ENCODE measurements at regions not wholly inside any gene's neighbourhood (a gene's known extent, or its start where the extent isn't known, plus 50 kb on each side); places are given as distances from the start of the nearest gene placed in this dataset.

DNA sequence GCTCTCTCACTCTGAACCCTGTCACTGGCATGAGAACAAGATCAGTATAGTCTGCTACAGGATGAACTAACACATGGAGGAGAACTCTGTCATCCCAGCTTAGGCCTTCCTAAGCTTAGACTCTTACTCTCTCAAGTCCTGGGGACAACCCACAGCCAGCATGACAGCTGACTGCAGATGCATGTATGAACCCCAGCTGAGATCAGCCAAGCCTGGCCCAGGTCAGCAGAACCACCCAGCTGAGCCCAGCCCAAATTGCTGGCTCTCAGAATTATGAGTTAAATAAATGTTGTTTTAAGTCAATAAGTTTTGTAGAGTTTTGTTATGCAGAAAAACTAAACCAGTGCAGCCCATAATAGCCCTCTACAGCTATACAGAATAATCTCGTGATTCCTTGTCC lies 287.3 kb downstream of the TNS1 start:
- H3K79me2 ChIP-seq (ENCODE audit: insufficient read depth, low read length), result no peaks in the 10 kb centered on the region
- DNase-seq (ENCODE audit: low read depth), result no peak

DNA sequence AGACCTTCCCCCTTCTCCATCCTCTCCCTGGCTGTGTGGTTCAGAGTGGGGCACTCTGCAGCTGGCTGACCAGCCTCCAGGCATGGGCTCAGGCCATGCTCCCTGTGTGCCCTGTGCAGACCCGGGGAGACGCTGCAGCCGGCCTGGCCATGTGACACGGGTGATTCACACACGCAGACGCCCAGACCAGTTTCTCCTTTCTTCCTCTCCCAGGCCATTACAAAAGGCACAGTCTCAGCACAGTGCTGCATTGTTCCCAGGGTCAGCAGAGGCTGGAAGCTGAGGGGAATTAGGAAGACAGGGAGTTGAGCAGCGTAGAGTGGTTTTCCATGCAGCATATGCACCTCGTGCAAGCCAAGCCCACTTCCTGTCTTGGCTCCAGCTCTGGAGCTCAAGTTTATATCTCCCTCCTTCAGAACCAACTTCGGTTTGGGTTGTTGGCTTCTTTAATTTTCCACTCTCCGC lies 288.5 kb downstream of the TNS1 start:
- H3K4me1 ChIP-seq (ENCODE audit: insufficient read depth, low read length), result peaks cover 27% of the 10 kb centered on the region
- H3K4me1 Mint-ChIP-seq (ENCODE audit: low read depth, unreplicated experiment), result peaks cover 55% of the 10 kb centered on the region
- FAIRE-seq (no peak), DNase-seq (ENCODE audit: low read depth) (peak; percentile 75)
- TF ChIP-seq EZH2 (IDR thresholded peaks at IDR 0.05; ENCODE audit: insufficient read depth, low read length), result no peak
- TF ChIP-seq CTCF (IDR thresholded peaks at IDR 0.05; ENCODE audit: insufficient read depth, low read depth, low read length), result no peak
- peak overlapping the region; percentile 16 for H3K9ac ChIP-seq (ENCODE audit: low read length)
- no peaks in the 10 kb centered on the region for H3K79me2 ChIP-seq (ENCODE audit: insufficient read depth, low read length)
- peak overlapping the region; percentile 65 for H2AFZ ChIP-seq (ENCODE audit: low read depth, low read length)
- H3K4me3 ChIP-seq (ENCODE audit: insufficient read depth, low read depth, low read length), result no peak overlapping the region
- H3K9me3 Mint-ChIP-seq (ENCODE audit: unreplicated experiment), result no peaks in the 10 kb centered on the region
- H3K27ac ChIP-seq (ENCODE audit: low read depth, low read length), result peak overlapping the region; percentile 17
- peaks cover 2% of the 10 kb centered on the region for H3K27me3 Mint-ChIP-seq (ENCODE audit: low read depth, unreplicated experiment)
- peak overlapping the region; percentile 55 for H3K4me3 Mint-ChIP-seq (ENCODE audit: unreplicated experiment)
- H3K27ac Mint-ChIP-seq (ENCODE audit: unreplicated experiment), result peak overlapping the region; percentile 88
- peak overlapping the region; percentile 48 for H3K4me2 ChIP-seq (ENCODE audit: low read length)
- H3K9me3 ChIP-seq (ENCODE audit: insufficient read depth, low read depth, low read length), result no peaks in the 10 kb centered on the region
- no peaks in the 10 kb centered on the region for H3K36me3 ChIP-seq (ENCODE audit: insufficient read depth, low read length)
- H3K27me3 ChIP-seq (ENCODE audit: insufficient read depth, low read length), result no peaks in the 10 kb centered on the region
- no peaks in the 10 kb centered on the region for H4K20me1 ChIP-seq (ENCODE audit: insufficient read depth, low read length)
- H3K36me3 Mint-ChIP-seq (ENCODE audit: low read depth, unreplicated experiment), result peaks cover 17% of the 10 kb centered on the region

More for the DNA sequence above, 287.3 kb downstream of the TNS1 start:
- FAIRE-seq, result no peak
- H3K4me3 ChIP-seq (ENCODE audit: insufficient read depth, low read depth, low read length), result no peak overlapping the region
- no peak overlapping the region for H3K9ac ChIP-seq (ENCODE audit: low read length)
- Mint-ChIP-seq H3K9me3 (ENCODE audit: unreplicated experiment) (no peaks in the 10 kb centered on the region), H3K27me3 (ENCODE audit: low read depth, unreplicated experiment) (peaks cover 2% of the 10 kb centered on the region), H3K4me1 (ENCODE audit: low read depth, unreplicated experiment) (peaks cover 46% of the 10 kb centered on the region), H3K4me3 (ENCODE audit: unreplicated experiment) (no peak overlapping the region), H3K27ac (ENCODE audit: unreplicated experiment) (no peak overlapping the region), H3K36me3 (ENCODE audit: low read depth, unreplicated experiment) (peaks cover 17% of the 10 kb centered on the region)
- no peak overlapping the region for H3K4me2 ChIP-seq (ENCODE audit: low read length)
- H4K20me1 ChIP-seq (ENCODE audit: insufficient read depth, low read length), result no peaks in the 10 kb centered on the region
- H3K27me3 ChIP-seq (ENCODE audit: insufficient read depth, low read length), result no peaks in the 10 kb centered on the region
- no peaks in the 10 kb centered on the region for H3K9me3 ChIP-seq (ENCODE audit: insufficient read depth, low read depth, low read length)
- peaks cover 19% of the 10 kb centered on the region for H3K4me1 ChIP-seq (ENCODE audit: insufficient read depth, low read length)
- no peaks in the 10 kb centered on the region for H3K36me3 ChIP-seq (ENCODE audit: insufficient read depth, low read length)
- no peak overlapping the region for H3K27ac ChIP-seq (ENCODE audit: low read depth, low read length)
- no peak overlapping the region for H2AFZ ChIP-seq (ENCODE audit: low read depth, low read length)
- no peak for TF ChIP-seq EZH2 (IDR thresholded peaks at IDR 0.05; ENCODE audit: insufficient read depth, low read length)
- no peak for TF ChIP-seq CTCF (IDR thresholded peaks at IDR 0.05; ENCODE audit: insufficient read depth, low read depth, low read length)

- H3K27ac Mint-ChIP-seq (ENCODE audit: unreplicated experiment), result peak overlapping the region; percentile 88
- H3K36me3 Mint-ChIP-seq (ENCODE audit: low read depth, unreplicated experiment), result peaks cover 11% of the 10 kb centered on the region
- H2AFZ ChIP-seq (ENCODE audit: low read depth, low read length), result peak overlapping the region; percentile 65
- peak overlapping the region; percentile 48 for H3K4me2 ChIP-seq (ENCODE audit: low read length)
- H3K4me3 ChIP-seq (ENCODE audit: insufficient read depth, low read depth, low read length), result no peak overlapping the region
- no peaks in the 10 kb centered on the region for H4K20me1 ChIP-seq (ENCODE audit: insufficient read depth, low read length)
- H3K27me3 Mint-ChIP-seq (ENCODE audit: low read depth, unreplicated experiment), result peaks cover 2% of the 10 kb centered on the region
- no peak for FAIRE-seq
- no peaks in the 10 kb centered on the region for H3K9me3 ChIP-seq (ENCODE audit: insufficient read depth, low read depth, low read length)
- peaks cover 55% of the 10 kb centered on the region for H3K4me1 Mint-ChIP-seq (ENCODE audit: low read depth, unreplicated experiment)
- peak; percentile 40 for DNase-seq (ENCODE audit: low read depth)
- no peaks in the 10 kb centered on the region for H3K79me2 ChIP-seq (ENCODE audit: insufficient read depth, low read length)
- no peaks in the 10 kb centered on the region for H3K27me3 ChIP-seq (ENCODE audit: insufficient read depth, low read length)
- peak; percentile 94 for TF ChIP-seq CTCF (IDR thresholded peaks at IDR 0.05; ENCODE audit: insufficient read depth, low read depth, low read length)
- no peak for TF ChIP-seq EZH2 (IDR thresholded peaks at IDR 0.05; ENCODE audit: insufficient read depth, low read length)
- no peaks in the 10 kb centered on the region for H3K9me3 Mint-ChIP-seq (ENCODE audit: unreplicated experiment)
- H3K4me3 Mint-ChIP-seq (ENCODE audit: unreplicated experiment), result peak overlapping the region; percentile 55
- peaks cover 27% of the 10 kb centered on the region for H3K4me1 ChIP-seq (ENCODE audit: insufficient read depth, low read length)
- peak overlapping the region; percentile 16 for H3K9ac ChIP-seq (ENCODE audit: low read length)
- H3K27ac ChIP-seq (ENCODE audit: low read depth, low read length), result peak overlapping the region; percentile 17
- H3K36me3 ChIP-seq (ENCODE audit: insufficient read depth, low read length), result no peaks in the 10 kb centered on the region
Observed at GRCh38 chr2:217713395-217714286, 289.2 kb downstream of the TNS1 start.
